Testis (tissue), 2 donors: ENCODE measurements at regions not wholly inside any gene's neighbourhood (a gene's known extent, or its start where the extent isn't known, plus 50 kb on each side); places are given as distances from the start of the nearest gene placed in this dataset.

ENCODE experiments used
- CTCF ChIP-seq, 3 experiments: fragments of 450-650 bp in 2 of 3; fragments of 200-600 bp in 1 of 3; sonication (generic) in 1 of 3; IDR thresholded peaks; one replicate each; pipeline ENCODE4 v1.5.1; 2016 to 2019; ENCODE audit warnings: antibody characterized with exemption in 3 of 3, mild to moderate bottlenecking in 2 of 3, moderate library complexity in 1 of 3
- POLR2A ChIP-seq: fragments of 450-650 bp; IDR thresholded peaks from one replicate; pipeline ENCODE4 v1.6.1; 2017; ENCODE audit warnings: antibody characterized with exemption, mild to moderate bottlenecking, moderate library complexity

- TF ChIP-seq CTCF (IDR thresholded peaks at IDR 0.05): no peak
- no peak for TF ChIP-seq POLR2A
Measured at GRCh38 chr4:123667991-123668390, 271.4 kb downstream of the SPRY1 start.
